VCaP (cell line): ENCODE measurements at regions not wholly inside any gene's neighbourhood (a gene's known extent, or its start where the extent isn't known, plus 50 kb on each side); places are given as distances from the start of the nearest gene placed in this dataset.

ENCODE experiments used
- H3K27ac ChIP-seq: fragments of 450-650 bp; 2 replicates; pipeline ENCODE4 v1.5.1; 2017
- CTCF ChIP-seq: fragments of 450-650 bp; conservative IDR thresholded peaks from 2 replicates; pipeline ENCODE4 v1.5.1; 2017; ENCODE audit warnings: mild to moderate bottlenecking, moderate library complexity

GRCh38 chr2:173468266-173468793, 113.7 kb downstream of the CDCA7 start:
- H3K27ac ChIP-seq: no peak overlapping the region
- TF ChIP-seq CTCF: no peak

GRCh38 chr2:173472112-173472511, 117.4 kb downstream of the CDCA7 start:
- TF ChIP-seq CTCF: no peak; the same call in 1 of the 2 replicates
- H3K27ac ChIP-seq: no peak overlapping the region

- TF ChIP-seq CTCF: no peak
Measured at GRCh38 chr2:173483137-173483536, 128.5 kb downstream of the CDCA7 start.

GRCh38 chr2:173488861-173489260, 134.2 kb downstream of the CDCA7 start:
- TF ChIP-seq CTCF: no peak
- no peak overlapping the region for H3K27ac ChIP-seq

More at GRCh38 chr2:173483137-173483536, 128.5 kb downstream of the CDCA7 start:
- H3K27ac ChIP-seq: no peak overlapping the region

GRCh38 chr2:173491418-173491817, 136.7 kb downstream of the CDCA7 start:
- no peak overlapping the region for H3K27ac ChIP-seq
- no peak for TF ChIP-seq CTCF

GRCh38 chr2:173493874-173494273, 139.2 kb downstream of the CDCA7 start:
- TF ChIP-seq CTCF: no peak
- no peak overlapping the region for H3K27ac ChIP-seq

GRCh38 chr2:173496746-173497145, 142.1 kb downstream of the CDCA7 start:
- TF ChIP-seq CTCF: no peak
- no peak overlapping the region for H3K27ac ChIP-seq
